ENCODE measurements at regions not wholly inside any gene's neighbourhood (a gene's known extent, or its start where the extent isn't known, plus 50 kb on each side); places are given as distances from the start of the nearest gene placed in this dataset.

GRCh38 chr3:181403876-181404660 is 307.7 kb upstream of the SOX2 start:
- Histone ChIP-seq H4K20me1 (ENCODE audit: low read depth, low read length) (no peaks in the 10 kb centered on the region), H3K27ac (ENCODE audit: low read depth, low read length) (no peak overlapping the region), H3K4me2 (ENCODE audit: low read depth, low read length, poor library complexity, severe bottlenecking) (no peak overlapping the region), H3K4me3 (ENCODE audit: insufficient read depth, low read length, poor library complexity, severe bottlenecking) (no peak overlapping the region), H3K9me3 (ENCODE audit: insufficient read depth, low read length) (no peaks in the 10 kb centered on the region), H3K27me3 (ENCODE audit: low read length) (no peaks in the 10 kb centered on the region), H3K79me2 (ENCODE audit: insufficient read depth, low read length) (no peaks in the 10 kb centered on the region), H3K9me2 (replicated peaks; ENCODE audit: insufficient read depth, low read length) (no peaks in the 10 kb centered on the region), H3K9ac (ENCODE audit: low read length) (no peak overlapping the region), H3F3A (ENCODE audit: insufficient read depth) (no peaks in the 10 kb centered on the region), H3K36me3 (ENCODE audit: low read length) (no peaks in the 10 kb centered on the region), H2AFZ (ENCODE audit: low read depth, low read length, severe bottlenecking) (no peak overlapping the region)
- TF ChIP-seq, protein P1, sequence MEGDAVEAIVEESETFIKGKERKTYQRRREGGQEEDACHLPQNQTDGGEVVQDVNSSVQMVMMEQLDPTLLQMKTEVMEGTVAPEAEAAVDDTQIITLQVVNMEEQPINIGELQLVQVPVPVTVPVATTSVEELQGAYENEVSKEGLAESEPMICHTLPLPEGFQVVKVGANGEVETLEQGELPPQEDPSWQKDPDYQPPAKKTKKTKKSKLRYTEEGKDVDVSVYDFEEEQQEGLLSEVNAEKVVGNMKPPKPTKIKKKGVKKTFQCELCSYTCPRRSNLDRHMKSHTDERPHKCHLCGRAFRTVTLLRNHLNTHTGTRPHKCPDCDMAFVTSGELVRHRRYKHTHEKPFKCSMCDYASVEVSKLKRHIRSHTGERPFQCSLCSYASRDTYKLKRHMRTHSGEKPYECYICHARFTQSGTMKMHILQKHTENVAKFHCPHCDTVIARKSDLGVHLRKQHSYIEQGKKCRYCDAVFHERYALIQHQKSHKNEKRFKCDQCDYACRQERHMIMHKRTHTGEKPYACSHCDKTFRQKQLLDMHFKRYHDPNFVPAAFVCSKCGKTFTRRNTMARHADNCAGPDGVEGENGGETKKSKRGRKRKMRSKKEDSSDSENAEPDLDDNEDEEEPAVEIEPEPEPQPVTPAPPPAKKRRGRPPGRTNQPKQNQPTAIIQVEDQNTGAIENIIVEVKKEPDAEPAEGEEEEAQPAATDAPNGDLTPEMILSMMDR (IDR thresholded peaks at IDR 0.05; ENCODE audit: insufficient read depth, low read length, poor library complexity, severe bottlenecking), result no peak

- no peaks in the 10 kb centered on the region for H3K79me2 ChIP-seq (ENCODE audit: insufficient read depth, low read length)
- H2AFZ ChIP-seq (ENCODE audit: low read depth, low read length, severe bottlenecking), result no peak overlapping the region
- no peaks in the 10 kb centered on the region for H3K36me3 ChIP-seq (ENCODE audit: low read length)
- no peaks in the 10 kb centered on the region for H4K20me1 ChIP-seq (ENCODE audit: low read depth, low read length)
- no peaks in the 10 kb centered on the region for H3K27me3 ChIP-seq (ENCODE audit: low read length)
- H3F3A ChIP-seq (ENCODE audit: insufficient read depth), result no peaks in the 10 kb centered on the region
- no peak overlapping the region for H3K27ac ChIP-seq (ENCODE audit: low read depth, low read length)
- H3K9me3 ChIP-seq (ENCODE audit: insufficient read depth, low read length), result no peaks in the 10 kb centered on the region
- H3K9ac ChIP-seq (ENCODE audit: low read length), result no peak overlapping the region
- no peak overlapping the region for H3K4me2 ChIP-seq (ENCODE audit: low read depth, low read length, poor library complexity, severe bottlenecking)
- H3K4me3 ChIP-seq (ENCODE audit: insufficient read depth, low read length, poor library complexity, severe bottlenecking), result no peak overlapping the region
- TF ChIP-seq, protein P1 (IDR thresholded peaks at IDR 0.05; ENCODE audit: insufficient read depth, low read length, poor library complexity, severe bottlenecking), result no peak
- TF ChIP-seq EZH2phosphoT487 (conservative IDR thresholded peaks at IDR 0.05; ENCODE audit: low read length), result no peak
- no peaks in the 10 kb centered on the region for H3K9me2 ChIP-seq (replicated peaks; ENCODE audit: insufficient read depth, low read length)
Measured at GRCh38 chr3:181402347-181402746, 309.4 kb upstream of the SOX2 start.

DNA sequence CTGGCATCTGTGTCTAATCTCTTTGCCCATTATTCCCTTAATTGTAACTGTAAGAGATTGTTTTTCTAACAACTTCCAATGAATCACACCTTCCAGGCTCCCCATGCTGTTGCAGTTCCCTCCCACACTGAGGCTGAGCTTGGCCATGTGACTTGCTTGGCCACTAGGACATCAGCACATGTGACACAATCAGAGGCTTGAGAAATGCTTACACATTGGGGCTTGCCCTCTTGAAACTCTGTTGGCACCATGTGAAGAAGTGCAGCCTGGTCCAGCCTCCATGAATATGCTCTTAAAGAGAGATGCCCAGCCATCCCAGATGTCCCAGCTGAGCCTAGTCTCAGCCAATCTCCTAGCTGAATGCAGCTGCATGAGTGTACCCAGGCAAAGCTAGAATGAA is 326.8 kb upstream of the SOX2 start:
- Histone ChIP-seq H3K4me2 (ENCODE audit: low read depth, low read length, poor library complexity, severe bottlenecking) (no peak overlapping the region), H3K9me3 (ENCODE audit: insufficient read depth, low read length) (peaks cover 6% of the 10 kb centered on the region; the same call in 1 of the 2 replicates), H3K79me2 (ENCODE audit: insufficient read depth, low read length) (no peaks in the 10 kb centered on the region), H3K9ac (ENCODE audit: low read length) (no peak overlapping the region), H3K36me3 (ENCODE audit: low read length) (no peaks in the 10 kb centered on the region), H3K4me3 (ENCODE audit: insufficient read depth, low read length, poor library complexity, severe bottlenecking) (no peak overlapping the region), H3K27me3 (ENCODE audit: low read length) (no peaks in the 10 kb centered on the region), H3K27ac (ENCODE audit: low read depth, low read length) (no peak overlapping the region), H4K20me1 (ENCODE audit: low read depth, low read length) (no peaks in the 10 kb centered on the region), H2AFZ (ENCODE audit: low read depth, low read length, severe bottlenecking) (no peak overlapping the region), H3K9me2 (replicated peaks; ENCODE audit: insufficient read depth, low read length) (no peaks in the 10 kb centered on the region), H3F3A (ENCODE audit: insufficient read depth) (no peaks in the 10 kb centered on the region)
- no peak for TF ChIP-seq EZH2phosphoT487 (conservative IDR thresholded peaks at IDR 0.05; ENCODE audit: low read length)
- TF ChIP-seq, protein P1 (IDR thresholded peaks at IDR 0.05; ENCODE audit: insufficient read depth, low read length, poor library complexity, severe bottlenecking), result no peak

Data from SU-DHL-6 (cell line).